Upper lobe of left lung (tissue), 6 donors: ENCODE measurements at regions not wholly inside any gene's neighbourhood (a gene's known extent, or its start where the extent isn't known, plus 50 kb on each side); places are given as distances from the start of the nearest gene placed in this dataset.

Source experiments
- ATAC-seq, 2 donors: fragments of 200-7000 bp; cut with Tn5 transposase; one replicate each; pipeline ENCODE4 v1.9.1; 2022; ENCODE audit warnings: mild to moderate bottlenecking in 2 of 2, moderate library complexity in 2 of 2; ENCODE audit not compliant: low FRiP score in 2 of 2
- DNase-seq, 2 donors: peaks; one replicate each; pipeline ENCODE4 v3.0.0-alpha.2; 2019 to 2020
- H3K27ac ChIP-seq, 4 donors: fragments of 200-600 bp; sonication (generic); one replicate each; pipeline ENCODE4 v1.5.1; 2016 to 2019
- H3K27me3 ChIP-seq, 4 donors: fragments of 200-600 bp; sonication (generic); one replicate each; pipeline ENCODE4 v1.5.1; 2017 to 2019
- H3K36me3 ChIP-seq, 4 donors: fragments of 200-600 bp; sonication (generic); one replicate each; pipeline ENCODE4 v1.5.1; 2016 to 2019
- H3K4me1 ChIP-seq, 4 donors: fragments of 200-600 bp; sonication (generic); one replicate each; pipeline ENCODE4 v1.5.1; 2018 to 2019
- H3K4me3 ChIP-seq, 4 donors: fragments of 200-600 bp; sonication (generic); one replicate each; pipeline ENCODE4 v1.5.1; 2017 to 2019; ENCODE audit warnings: mild to moderate bottlenecking in 2 of 4, moderate library complexity in 1 of 4
- H3K9me3 ChIP-seq, 4 donors: fragments of 200-600 bp; sonication (generic); one replicate each; pipeline ENCODE4 v1.5.1; 2018 to 2019
- CTCF ChIP-seq, 6 experiments: fragments of 450-650 bp in 4 of 6; fragments of 200-600 bp in 2 of 6; sonication (generic) in 2 of 6; IDR thresholded peaks; one replicate each; pipeline ENCODE4 v1.5.1; 2016 to 2019; ENCODE audit warnings: antibody characterized with exemption in 6 of 6
- EP300 ChIP-seq, 4 donors: sonication (generic); formaldehyde crosslinking; IDR thresholded peaks; one replicate each; pipeline ENCODE4 v1.5.1; 2017; ENCODE audit warnings: antibody characterized with exemption in 4 of 4, control low read depth in 2 of 4
- POLR2A ChIP-seq, 4 donors: fragments of 450-650 bp; IDR thresholded peaks; one replicate each; pipeline ENCODE4 v1.5.1; 2016 to 2017; ENCODE audit warnings: antibody characterized with exemption in 4 of 4, mild to moderate bottlenecking in 2 of 4
- POLR2AphosphoS5 ChIP-seq, 2 donors: sonication (generic); formaldehyde crosslinking; IDR thresholded peaks; one replicate each; pipeline ENCODE4 v1.5.1; 2017; ENCODE audit warnings: antibody characterized with exemption in 2 of 2
- WGBS, 2 donors: methylation state at CpG; one replicate each; pipeline ENCODE4 v1.1.5; 2017 to 2018; 5-methylcytosine and 5-hydroxymethylcytosine counted together
- donor health status: DM: no; HTN: no; CAD: no; lungs with moderate emphysema.
- donor health status: DM: no; HTN: yes; CAD: no; lungs with severe emphysema.

GRCh38 chr2:118495290-118495689 is 352.2 kb downstream of the EN1 start:
- Histone ChIP-seq H3K27ac (no peak overlapping the region), H3K27me3 (no peaks in the 10 kb centered on the region), H3K4me3 (no peak overlapping the region), H3K4me1 (no peaks in the 10 kb centered on the region), H3K9me3 (no peaks in the 10 kb centered on the region), H3K36me3 (no peaks in the 10 kb centered on the region)
- ATAC-seq (no peak), DNase-seq (no peak)
- 53 to 74% methylated on average over 3 to 4 of the region's 4 CpGs for WGBS, 2 donors
- no peak for TF ChIP-seq POLR2AphosphoS5 (IDR thresholded peaks at IDR 0.05)
- no peak for TF ChIP-seq EP300 (IDR thresholded peaks at IDR 0.05)
- no peak for TF ChIP-seq CTCF (IDR thresholded peaks at IDR 0.05)
- TF ChIP-seq POLR2A (IDR thresholded peaks at IDR 0.05), result no peak

- H3K4me1 ChIP-seq, result no peaks in the 10 kb centered on the region
- 81 to 84% methylated on average over 7 of the region's 7 CpGs for WGBS, 2 donors
- H3K4me3 ChIP-seq, result no peak overlapping the region
- no peaks in the 10 kb centered on the region for H3K36me3 ChIP-seq
- no peak for DNase-seq
- TF ChIP-seq POLR2A (IDR thresholded peaks at IDR 0.05) (no peak), EP300 (IDR thresholded peaks at IDR 0.05) (no peak), CTCF (IDR thresholded peaks at IDR 0.05) (no peak), POLR2AphosphoS5 (IDR thresholded peaks at IDR 0.05) (no peak)
- ATAC-seq, result no peak
- H3K27ac ChIP-seq, result no peak overlapping the region
- no peaks in the 10 kb centered on the region for H3K27me3 ChIP-seq
- H3K9me3 ChIP-seq, result no peaks in the 10 kb centered on the region
Observed at GRCh38 chr2:118493213-118493612, 354.2 kb downstream of the EN1 start.

GRCh38 chr2:118492335-118492734 is 355.1 kb downstream of the EN1 start:
- TF ChIP-seq CTCF (IDR thresholded peaks at IDR 0.05), result no peak
- TF ChIP-seq EP300 (IDR thresholded peaks at IDR 0.05), result no peak
- no peak for TF ChIP-seq POLR2A (IDR thresholded peaks at IDR 0.05)
- TF ChIP-seq POLR2AphosphoS5 (IDR thresholded peaks at IDR 0.05), result no peak
- no peak for ATAC-seq
- no peak overlapping the region for H3K4me3 ChIP-seq
- H3K27ac ChIP-seq, result no peak overlapping the region
- H3K36me3 ChIP-seq, result no peaks in the 10 kb centered on the region
- no peaks in the 10 kb centered on the region for H3K4me1 ChIP-seq
- H3K9me3 ChIP-seq, result no peaks in the 10 kb centered on the region
- no peak for DNase-seq
- no peaks in the 10 kb centered on the region for H3K27me3 ChIP-seq

- no peaks in the 10 kb centered on the region for H3K27me3 ChIP-seq
- H3K4me1 ChIP-seq, result no peaks in the 10 kb centered on the region
- no peak overlapping the region for H3K27ac ChIP-seq
- no peaks in the 10 kb centered on the region for H3K36me3 ChIP-seq
- H3K9me3 ChIP-seq, result no peaks in the 10 kb centered on the region
- TF ChIP-seq POLR2AphosphoS5 (IDR thresholded peaks at IDR 0.05) (no peak), EP300 (IDR thresholded peaks at IDR 0.05) (no peak)
- 53 to 55% methylated on average over 4 of the region's 4 CpGs for WGBS, 2 donors
- ATAC-seq (no peak), DNase-seq (no peak)
- no peak overlapping the region for H3K4me3 ChIP-seq
Observed at GRCh38 chr2:118490330-118490729, 357.1 kb downstream of the EN1 start.

- ATAC-seq (no peak), DNase-seq (no peak)
- TF ChIP-seq EP300 (IDR thresholded peaks at IDR 0.05), result no peak
- TF ChIP-seq POLR2A (IDR thresholded peaks at IDR 0.05), result no peak
- TF ChIP-seq CTCF (IDR thresholded peaks at IDR 0.05), result no peak
- no peak for TF ChIP-seq POLR2AphosphoS5 (IDR thresholded peaks at IDR 0.05)
- Histone ChIP-seq H3K36me3 (no peaks in the 10 kb centered on the region), H3K27ac (no peak overlapping the region), H3K4me3 (no peak overlapping the region), H3K9me3 (no peaks in the 10 kb centered on the region), H3K27me3 (no peaks in the 10 kb centered on the region), H3K4me1 (no peaks in the 10 kb centered on the region)
- 57 to 66% methylated on average over 6 of the region's 6 CpGs for WGBS, 2 donors
Observed at GRCh38 chr2:118489712-118490299, 357.6 kb downstream of the EN1 start.
